Upper lobe of left lung (tissue), 4 donors: ENCODE measurements at regions not wholly inside any gene's neighbourhood (a gene's known extent, or its start where the extent isn't known, plus 50 kb on each side); places are given as distances from the start of the nearest gene placed in this dataset.

Experiments used
- CTCF ChIP-seq, 6 experiments: fragments of 450-650 bp in 4 of 6; fragments of 200-600 bp in 2 of 6; sonication (generic) in 2 of 6; IDR thresholded peaks; one replicate each; pipeline ENCODE4 v1.5.1; 2016 to 2019; ENCODE audit warnings: antibody characterized with exemption in 6 of 6
- EP300 ChIP-seq, 4 donors: sonication (generic); formaldehyde crosslinking; IDR thresholded peaks; one replicate each; pipeline ENCODE4 v1.5.1; 2017; ENCODE audit warnings: antibody characterized with exemption in 4 of 4, control low read depth in 2 of 4
- POLR2A ChIP-seq, 4 donors: fragments of 450-650 bp; IDR thresholded peaks; one replicate each; pipeline ENCODE4 v1.5.1; 2016 to 2017; ENCODE audit warnings: antibody characterized with exemption in 4 of 4, mild to moderate bottlenecking in 2 of 4
- POLR2AphosphoS5 ChIP-seq, 2 donors: sonication (generic); formaldehyde crosslinking; IDR thresholded peaks; one replicate each; pipeline ENCODE4 v1.5.1; 2017; ENCODE audit warnings: antibody characterized with exemption in 2 of 2

- TF ChIP-seq CTCF (IDR thresholded peaks at IDR 0.05), result no peak
- TF ChIP-seq POLR2A (IDR thresholded peaks at IDR 0.05), result no peak
- TF ChIP-seq POLR2AphosphoS5 (IDR thresholded peaks at IDR 0.05), result no peak
- TF ChIP-seq EP300 (IDR thresholded peaks at IDR 0.05), result no peak
These were observed 68.1 kb upstream of the PLEKHG7 start for GRCh38 chr12:92634730-92635129.
